T-cell (primary cell): ENCODE measurements at regions not wholly inside any gene's neighbourhood (a gene's known extent, or its start where the extent isn't known, plus 50 kb on each side); places are given as distances from the start of the nearest gene placed in this dataset.

Experiments
- ATAC-seq, 4 experiments: fragments of 200-7000 bp in 3 of 4; fragments of 150-1000 bp in 1 of 4; cut with Tn5 transposase; replicated peaks in 1 of 4; 1 replicate in 3 of 4; 2 replicates in 1 of 4; pipeline ENCODE4 v1.10.0; 2021; ENCODE audit warnings: moderate library complexity in 3 of 4, mild to moderate bottlenecking in 2 of 4, moderate number of reproducible peaks in 1 of 4
- CTCF ChIA-PET, 2 donors: fragments of 300-600 bp; sonication (Branson Sonifier 250); formaldehyde crosslinking; loops; one replicate each; lab custom pipeline; 2022; ENCODE audit warnings: antibody characterized with exemption in 2 of 2; lab: Charles Lee
- POLR2A ChIA-PET, 2 donors: fragments of 300-600 bp; sonication (Branson Sonifier 250); formaldehyde crosslinking; loops; one replicate each; lab custom pipeline; 2022; ENCODE audit warnings: antibody characterized with exemption in 2 of 2; lab: Charles Lee
- DNase-seq, 35 experiments: peaks; one replicate each; pipeline versions ENCODE4 v3.0.0 to v3.0.0-alpha.2; 2013 to 2023
- H3K27ac ChIP-seq: one replicate; pipeline ENCODE4 v1.5.1; 2013; ENCODE audit warnings: low read length
- H3K27me3 ChIP-seq, 2 experiments: replicated peaks in 1 of 2; 1 replicate in 1 of 2; 2 replicates in 1 of 2; pipeline versions ENCODE4 v1.6.1 to v1.7.0; 2013; ENCODE audit warnings: low read length in 1 of 2, mixed read lengths in 1 of 2; ENCODE audit not compliant: control insufficient read depth in 2 of 2, insufficient read depth in 2 of 2; ENCODE audit errors: extremely low read depth in 1 of 2
- H3K36me3 ChIP-seq, 2 donors: 1 replicate in 1 of 2; 2 replicates in 1 of 2; pipeline versions ENCODE4 v1.6.1 to v1.7.0; 2013; ENCODE audit warnings: low read length in 1 of 2; ENCODE audit not compliant: control insufficient read depth in 2 of 2, insufficient read depth in 1 of 2; ENCODE audit errors: extremely low read depth in 1 of 2
- H3K4me1 ChIP-seq, 2 experiments: 1 replicate in 1 of 2; 2 replicates in 1 of 2; pipeline versions ENCODE4 v1.6.1 to v1.7.0; 2013; ENCODE audit warnings: low read length in 2 of 2, mixed read lengths in 1 of 2; ENCODE audit not compliant: insufficient read depth in 2 of 2, control insufficient read depth in 1 of 2; ENCODE audit errors: extremely low read depth in 1 of 2
- H3K4me3 ChIP-seq, 2 donors: 1 replicate in 1 of 2; 2 replicates in 1 of 2; pipeline versions ENCODE4 v1.5.1 to v1.7.0; 2013; ENCODE audit warnings: mild to moderate bottlenecking in 2 of 2, low read length in 1 of 2, moderate library complexity in 1 of 2; ENCODE audit not compliant: control insufficient read depth in 1 of 2; ENCODE audit errors: extremely low read depth in 1 of 2
- H3K9me3 ChIP-seq: 2 replicates; pipeline ENCODE4 v1.7.0; 2013
- H3K27ac Mint-ChIP-seq, 2 donors: one replicate each; pipeline ENCODE4 v1.8.0; 2020 to 2021; ENCODE audit warnings: mild to moderate bottlenecking in 2 of 2, mixed read lengths in 2 of 2
- H3K27me3 Mint-ChIP-seq, 2 donors: one replicate each; pipeline ENCODE4 v1.8.0; 2021 to 2022; ENCODE audit warnings: mixed read lengths in 2 of 2
- H3K36me3 Mint-ChIP-seq: one replicate; pipeline ENCODE4 v1.8.0; 2021; ENCODE audit warnings: mixed read lengths
- H3K4me1 Mint-ChIP-seq, 3 donors: one replicate each; pipeline ENCODE4 v1.8.0; 2020 to 2022; ENCODE audit warnings: mixed read lengths in 3 of 3, mild to moderate bottlenecking in 1 of 3
- H3K4me3 Mint-ChIP-seq, 3 donors: one replicate each; pipeline ENCODE4 v1.8.0; 2020 to 2022; ENCODE audit warnings: mild to moderate bottlenecking in 3 of 3, mixed read lengths in 3 of 3, moderate library complexity in 3 of 3
- H3K9me3 Mint-ChIP-seq, 3 donors: one replicate each; pipeline ENCODE4 v1.8.0; 2020 to 2022; ENCODE audit warnings: mixed read lengths in 3 of 3
- WGBS: methylation state at CpG from one replicate; pipeline ENCODE4 v1.1.5; 2013; ENCODE audit warnings: missing lambda C conversion rate; ENCODE audit not compliant: insufficient coverage; 5-methylcytosine and 5-hydroxymethylcytosine counted together

DNA sequence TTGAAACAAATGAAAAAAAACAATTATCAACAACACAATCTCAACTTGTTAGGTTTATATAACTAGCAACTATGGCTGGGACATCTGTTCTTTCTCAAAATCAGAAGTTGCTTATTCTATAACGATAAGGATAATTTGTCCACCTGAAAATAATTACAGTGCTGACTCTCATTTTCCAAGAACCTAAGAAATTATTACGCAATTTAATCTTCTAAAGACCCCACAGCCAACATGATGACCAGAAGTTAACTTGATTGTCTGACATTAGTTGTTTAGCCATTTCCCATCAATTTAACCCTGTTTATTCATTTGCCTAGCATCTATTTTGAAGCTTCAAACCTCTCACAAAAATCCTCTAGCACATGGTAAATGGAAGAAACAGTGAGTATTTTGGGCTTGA, 293.8 kb downstream of the ELAVL2 start:
- DNase-seq, result no peak
- no peaks in the 10 kb centered on the region for H3K36me3 ChIP-seq
- Mint-ChIP-seq H3K27me3 (peaks cover 2 to 3% of the 10 kb centered on the region in 2 donors), H3K9me3 (peaks cover 4 to 17% (median 13%) of the 10 kb centered on the region in 3 donors), H3K36me3 (no peaks in the 10 kb centered on the region), H3K27ac (no peak overlapping the region), H3K4me3 (no peak overlapping the region), H3K4me1 (peaks cover 0 to 4% (median 3%) of the 10 kb centered on the region in 3 donors)
- ATAC-seq, result no peak
- no peak overlapping the region for H3K4me3 ChIP-seq
- no peaks in the 10 kb centered on the region for H3K27me3 ChIP-seq
- CTCF ChIA-PET, result no interaction called here
- no CpG with 5 or more reads among the region's 2 CpGs for WGBS
- H3K27ac ChIP-seq, result no peak overlapping the region
- POLR2A ChIA-PET, result no interaction called here
- H3K9me3 ChIP-seq, result no peaks in the 10 kb centered on the region
- H3K4me1 ChIP-seq, result no peaks in the 10 kb centered on the region

DNA sequence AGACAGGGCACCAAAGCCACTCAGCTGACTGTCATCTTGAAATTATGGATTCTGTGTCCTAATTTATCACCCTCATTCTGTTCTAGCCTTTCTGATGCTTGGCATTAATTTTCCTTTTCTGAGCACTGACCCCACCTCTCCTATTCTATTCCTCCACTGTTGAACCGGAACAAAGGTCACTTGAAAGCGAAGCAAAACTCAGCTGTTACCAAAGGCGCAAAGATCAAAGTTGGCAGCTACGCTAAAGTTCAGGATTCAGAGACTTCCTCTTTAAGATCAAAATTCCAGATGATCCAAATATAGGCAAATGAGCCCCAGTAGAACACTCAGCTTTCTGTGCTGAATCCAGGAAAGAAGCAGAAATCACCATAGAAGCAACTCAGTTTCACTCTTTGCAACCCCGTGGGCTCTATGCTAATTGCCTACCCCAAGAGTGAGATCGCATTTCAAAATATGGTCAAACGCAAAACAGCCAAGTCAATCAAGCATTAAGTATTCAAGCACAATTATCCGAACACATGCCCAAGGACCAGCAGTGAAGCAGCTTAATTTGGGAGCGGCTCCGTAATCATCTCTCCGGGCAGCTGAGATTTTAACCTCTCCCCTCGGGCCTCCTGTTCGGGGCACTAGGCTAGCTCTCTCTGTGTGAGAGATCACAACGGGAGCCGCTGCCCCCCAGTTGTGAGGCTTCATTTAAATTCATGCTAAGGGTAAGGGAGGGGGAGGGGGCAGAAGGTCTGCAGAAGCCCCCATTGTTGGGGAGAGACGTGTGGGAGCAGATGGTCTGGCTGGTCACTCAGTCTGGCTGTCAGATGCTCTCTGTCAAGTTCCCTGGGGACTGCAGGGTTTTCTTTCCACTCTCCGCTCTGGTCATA, 288.6 kb downstream of the ELAVL2 start:
- no peak overlapping the region for H3K4me3 ChIP-seq
- no peak overlapping the region for H3K27ac ChIP-seq
- ChIA-PET CTCF (no interaction called here), POLR2A (no interaction called here)
- peaks cover 0 to 8% (median 8%) of the 10 kb centered on the region in 3 donors for H3K4me1 Mint-ChIP-seq
- 20% methylated on average over 13 of the region's 17 CpGs for WGBS
- H3K4me3 Mint-ChIP-seq, result peak overlapping the region in 1 of 3 donors; percentile 50
- H3K27ac Mint-ChIP-seq, result no peak overlapping the region
- H3K36me3 ChIP-seq, result no peaks in the 10 kb centered on the region
- ATAC-seq (no peak), DNase-seq (no peak)
- H3K27me3 ChIP-seq, result peaks cover 0 to 6% of the 10 kb centered on the region in 2 experiments
- H3K9me3 ChIP-seq, result no peaks in the 10 kb centered on the region
- H3K4me1 ChIP-seq, result no peaks in the 10 kb centered on the region
- H3K9me3 Mint-ChIP-seq, result peaks cover 0 to 4% (median 3%) of the 10 kb centered on the region in 3 donors
- H3K27me3 Mint-ChIP-seq, result peaks cover 6 to 13% of the 10 kb centered on the region in 2 donors
- H3K36me3 Mint-ChIP-seq, result no peaks in the 10 kb centered on the region

- no peak overlapping the region for H3K27ac ChIP-seq
- peaks cover 0 to 8% (median 8%) of the 10 kb centered on the region in 3 donors for H3K4me1 Mint-ChIP-seq
- ATAC-seq, result no peak
Measured at GRCh38 chr9:23538067-23538402, 288.0 kb downstream of the ELAVL2 start.

GRCh38 chr9:23538461-23539003, 287.5 kb downstream of the ELAVL2 start:
- Mint-ChIP-seq H3K36me3 (no peaks in the 10 kb centered on the region), H3K27me3 (peaks cover 6 to 13% of the 10 kb centered on the region in 2 donors), H3K9me3 (peaks cover 0 to 3% (median 0%) of the 10 kb centered on the region in 3 donors), H3K4me3 (no peak overlapping the region), H3K4me1 (peaks cover 0 to 8% (median 8%) of the 10 kb centered on the region in 3 donors), H3K27ac (no peak overlapping the region)
- no peak for DNase-seq
- Histone ChIP-seq H3K27me3 (peaks cover 0 to 6% of the 10 kb centered on the region in 2 experiments), H3K27ac (no peak overlapping the region), H3K4me1 (no peaks in the 10 kb centered on the region), H3K36me3 (no peaks in the 10 kb centered on the region), H3K9me3 (no peaks in the 10 kb centered on the region), H3K4me3 (no peak overlapping the region)
- ChIA-PET POLR2A (interaction anchor here in 1 of 2 donors (0.5 kb wide), 1 partner anchor 9 kb away, joined by 7 read pairs; no protein-coding TSS in a partner anchor), CTCF (no interaction called here)
- ATAC-seq, result no peak
- no CpG with 5 or more reads among the region's 4 CpGs for WGBS

More at GRCh38 chr9:23538067-23538402, 288.0 kb downstream of the ELAVL2 start:
- Mint-ChIP-seq H3K27ac (no peak overlapping the region), H3K4me3 (peak overlapping the region in 1 of 3 donors; percentile 50), H3K27me3 (peaks cover 6 to 13% of the 10 kb centered on the region in 2 donors), H3K9me3 (peaks cover 0 to 3% (median 2%) of the 10 kb centered on the region in 3 donors), H3K36me3 (no peaks in the 10 kb centered on the region)
- no peak overlapping the region for H3K4me3 ChIP-seq
- H3K36me3 ChIP-seq, result no peaks in the 10 kb centered on the region
- H3K4me1 ChIP-seq, result no peaks in the 10 kb centered on the region
- no peak for DNase-seq
- POLR2A ChIA-PET, result interaction anchor here in 1 of 2 donors (0.5 kb wide), 1 partner anchor 9 kb away, joined by 7 read pairs; no protein-coding TSS in a partner anchor
- 27% methylated on average over 10 of the region's 12 CpGs for WGBS
- peaks cover 0 to 6% of the 10 kb centered on the region in 2 experiments for H3K27me3 ChIP-seq
- CTCF ChIA-PET, result no interaction called here
- no peaks in the 10 kb centered on the region for H3K9me3 ChIP-seq

GRCh38 chr9:23539311-23539710, 286.7 kb downstream of the ELAVL2 start:
- ChIA-PET CTCF (no interaction called here), POLR2A (no interaction called here)
- WGBS, result 83% methylated on average over 1 of the region's 1 CpG
- peaks cover 6 to 13% of the 10 kb centered on the region in 2 donors for H3K27me3 Mint-ChIP-seq
- DNase-seq (no peak), ATAC-seq (no peak)
- H3K4me1 Mint-ChIP-seq, result peaks cover 0 to 8% (median 8%) of the 10 kb centered on the region in 3 donors
- H3K36me3 ChIP-seq, result no peaks in the 10 kb centered on the region
- H3K9me3 Mint-ChIP-seq, result peaks cover 0 to 3% (median 0%) of the 10 kb centered on the region in 3 donors
- H3K4me3 Mint-ChIP-seq, result no peak overlapping the region
- H3K9me3 ChIP-seq, result no peaks in the 10 kb centered on the region
- H3K4me3 ChIP-seq, result no peak overlapping the region
- no peak overlapping the region for H3K27ac Mint-ChIP-seq
- no peaks in the 10 kb centered on the region for H3K36me3 Mint-ChIP-seq
- no peak overlapping the region for H3K27ac ChIP-seq
- H3K27me3 ChIP-seq, result peaks cover 0 to 6% of the 10 kb centered on the region in 2 experiments
- H3K4me1 ChIP-seq, result no peaks in the 10 kb centered on the region

- H3K4me1 ChIP-seq, result no peaks in the 10 kb centered on the region
- ChIA-PET CTCF (no interaction called here), POLR2A (no interaction called here)
- H3K36me3 Mint-ChIP-seq, result no peaks in the 10 kb centered on the region
- no peak overlapping the region for H3K27ac Mint-ChIP-seq
- ATAC-seq (no peak), DNase-seq (no peak)
- peaks cover 5 to 13% of the 10 kb centered on the region in 2 donors for H3K27me3 Mint-ChIP-seq
- peaks cover 0 to 6% of the 10 kb centered on the region in 2 experiments for H3K27me3 ChIP-seq
- H3K9me3 ChIP-seq, result no peaks in the 10 kb centered on the region
- H3K4me3 Mint-ChIP-seq, result no peak overlapping the region
- H3K4me1 Mint-ChIP-seq, result peaks cover 0 to 8% (median 7%) of the 10 kb centered on the region in 3 donors
- no peak overlapping the region for H3K27ac ChIP-seq
- H3K9me3 Mint-ChIP-seq, result peaks cover 0 to 12% (median 4%) of the 10 kb centered on the region in 3 donors
- 74% methylated on average over 2 of the region's 2 CpGs for WGBS
- H3K36me3 ChIP-seq, result no peaks in the 10 kb centered on the region
- no peak overlapping the region for H3K4me3 ChIP-seq
Measured at GRCh38 chr9:23541976-23542375, 284.1 kb downstream of the ELAVL2 start.
